Right lobe of liver (tissue), 4 donors: ENCODE measurements at regions not wholly inside any gene's neighbourhood (a gene's known extent, or its start where the extent isn't known, plus 50 kb on each side); places are given as distances from the start of the nearest gene placed in this dataset.

Experiments
- POLR2A ChIP-seq: fragments of 450-650 bp; IDR thresholded peaks from one replicate; pipeline ENCODE4 v1.6.1; 2017; ENCODE audit warnings: antibody characterized with exemption, mild to moderate bottlenecking
- TF ChIP-seq, protein P1 (sequence below), 4 donors: fragments of 200-600 bp in 3 of 4; fragments of 450-650 bp in 1 of 4; IDR thresholded peaks; one replicate each; pipeline versions ENCODE4 v1.5.1 to v1.8.0; 2016 to 2022; ENCODE audit warnings: antibody characterized with exemption in 4 of 4, mild to moderate bottlenecking in 2 of 4
- donor health status: DM: no; HTN: no; CAD: no.
- donor health status: DM: no; HTN: no; CAD: no.
- donor health status: DM: no; HTN: yes; CAD: no.

- TF ChIP-seq POLR2A: no peak
- TF ChIP-seq, protein P1, sequence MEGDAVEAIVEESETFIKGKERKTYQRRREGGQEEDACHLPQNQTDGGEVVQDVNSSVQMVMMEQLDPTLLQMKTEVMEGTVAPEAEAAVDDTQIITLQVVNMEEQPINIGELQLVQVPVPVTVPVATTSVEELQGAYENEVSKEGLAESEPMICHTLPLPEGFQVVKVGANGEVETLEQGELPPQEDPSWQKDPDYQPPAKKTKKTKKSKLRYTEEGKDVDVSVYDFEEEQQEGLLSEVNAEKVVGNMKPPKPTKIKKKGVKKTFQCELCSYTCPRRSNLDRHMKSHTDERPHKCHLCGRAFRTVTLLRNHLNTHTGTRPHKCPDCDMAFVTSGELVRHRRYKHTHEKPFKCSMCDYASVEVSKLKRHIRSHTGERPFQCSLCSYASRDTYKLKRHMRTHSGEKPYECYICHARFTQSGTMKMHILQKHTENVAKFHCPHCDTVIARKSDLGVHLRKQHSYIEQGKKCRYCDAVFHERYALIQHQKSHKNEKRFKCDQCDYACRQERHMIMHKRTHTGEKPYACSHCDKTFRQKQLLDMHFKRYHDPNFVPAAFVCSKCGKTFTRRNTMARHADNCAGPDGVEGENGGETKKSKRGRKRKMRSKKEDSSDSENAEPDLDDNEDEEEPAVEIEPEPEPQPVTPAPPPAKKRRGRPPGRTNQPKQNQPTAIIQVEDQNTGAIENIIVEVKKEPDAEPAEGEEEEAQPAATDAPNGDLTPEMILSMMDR (IDR thresholded peaks at IDR 0.05): no peak
These were observed 67.8 kb upstream of the ABCD3 start for GRCh38 chr1:94350350-94350924.
